Esophagus muscularis mucosa (tissue), 3 donors: ENCODE measurements at regions not wholly inside any gene's neighbourhood (a gene's known extent, or its start where the extent isn't known, plus 50 kb on each side); places are given as distances from the start of the nearest gene placed in this dataset.

ENCODE experiments used
- CTCF ChIP-seq, 3 experiments: fragments of 200-600 bp in 2 of 3; fragments of 450-650 bp in 1 of 3; sonication (generic) in 2 of 3; IDR thresholded peaks; one replicate each; pipeline ENCODE4 v1.5.1; 2017 to 2019; ENCODE audit warnings: antibody characterized with exemption in 3 of 3, mild to moderate bottlenecking in 2 of 3, moderate library complexity in 1 of 3
- POLR2A ChIP-seq: fragments of 450-650 bp; IDR thresholded peaks from one replicate; pipeline ENCODE4 v1.6.1; 2017; ENCODE audit warnings: antibody characterized with exemption, moderate library complexity, mild to moderate bottlenecking, low read depth
- POLR2AphosphoS5 ChIP-seq, 2 donors: sonication (generic); formaldehyde crosslinking; IDR thresholded peaks; one replicate each; pipeline ENCODE4 v1.6.1; 2017; ENCODE audit warnings: antibody characterized with exemption in 2 of 2

- TF ChIP-seq CTCF (IDR thresholded peaks at IDR 0.05) (no peak), POLR2AphosphoS5 (IDR thresholded peaks at IDR 0.05) (no peak), POLR2A (no peak)
Observed at GRCh38 chrX:121132675-121133074, 85.3 kb downstream of the GLUD2 start.
